ENCODE measurements at regions not wholly inside any gene's neighbourhood (a gene's known extent, or its start where the extent isn't known, plus 50 kb on each side); places are given as distances from the start of the nearest gene placed in this dataset.

- DNase-seq (ENCODE audit: low read depth): no peak
- H3K4me3 ChIP-seq (replicated peaks; ENCODE audit: low read depth, low read length): no peak overlapping the region
- TF ChIP-seq, protein P1, sequence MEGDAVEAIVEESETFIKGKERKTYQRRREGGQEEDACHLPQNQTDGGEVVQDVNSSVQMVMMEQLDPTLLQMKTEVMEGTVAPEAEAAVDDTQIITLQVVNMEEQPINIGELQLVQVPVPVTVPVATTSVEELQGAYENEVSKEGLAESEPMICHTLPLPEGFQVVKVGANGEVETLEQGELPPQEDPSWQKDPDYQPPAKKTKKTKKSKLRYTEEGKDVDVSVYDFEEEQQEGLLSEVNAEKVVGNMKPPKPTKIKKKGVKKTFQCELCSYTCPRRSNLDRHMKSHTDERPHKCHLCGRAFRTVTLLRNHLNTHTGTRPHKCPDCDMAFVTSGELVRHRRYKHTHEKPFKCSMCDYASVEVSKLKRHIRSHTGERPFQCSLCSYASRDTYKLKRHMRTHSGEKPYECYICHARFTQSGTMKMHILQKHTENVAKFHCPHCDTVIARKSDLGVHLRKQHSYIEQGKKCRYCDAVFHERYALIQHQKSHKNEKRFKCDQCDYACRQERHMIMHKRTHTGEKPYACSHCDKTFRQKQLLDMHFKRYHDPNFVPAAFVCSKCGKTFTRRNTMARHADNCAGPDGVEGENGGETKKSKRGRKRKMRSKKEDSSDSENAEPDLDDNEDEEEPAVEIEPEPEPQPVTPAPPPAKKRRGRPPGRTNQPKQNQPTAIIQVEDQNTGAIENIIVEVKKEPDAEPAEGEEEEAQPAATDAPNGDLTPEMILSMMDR (IDR thresholded peaks at IDR 0.05; ENCODE audit: low read length, missing control alignments): no peak
Measured at GRCh38 chr6:156379392-156380289, 397.5 kb upstream of the ARID1B start.

DNA sequence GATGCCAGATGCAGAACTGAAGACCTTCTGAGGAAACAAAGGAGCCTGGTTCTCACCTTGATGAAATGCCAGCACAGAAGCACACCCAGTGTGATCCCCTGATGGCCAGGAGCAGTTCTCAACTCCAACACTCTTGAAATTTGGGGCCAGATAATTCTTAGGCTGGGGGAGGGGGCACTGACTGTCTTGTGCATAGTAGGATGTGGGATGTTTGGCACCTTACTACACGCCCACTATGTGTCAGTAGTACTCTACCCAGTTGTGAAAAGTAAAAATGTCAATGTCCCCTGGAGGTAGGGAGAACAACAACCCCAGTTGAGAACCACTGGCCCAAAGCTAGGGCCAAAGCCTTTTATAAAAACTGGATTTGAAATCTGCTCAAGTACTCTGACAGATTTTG is 398.3 kb upstream of the ARID1B start:
- DNase-seq (ENCODE audit: low read depth): no peak
- TF ChIP-seq, protein P1 (IDR thresholded peaks at IDR 0.05; ENCODE audit: low read length, missing control alignments): no peak

DNA sequence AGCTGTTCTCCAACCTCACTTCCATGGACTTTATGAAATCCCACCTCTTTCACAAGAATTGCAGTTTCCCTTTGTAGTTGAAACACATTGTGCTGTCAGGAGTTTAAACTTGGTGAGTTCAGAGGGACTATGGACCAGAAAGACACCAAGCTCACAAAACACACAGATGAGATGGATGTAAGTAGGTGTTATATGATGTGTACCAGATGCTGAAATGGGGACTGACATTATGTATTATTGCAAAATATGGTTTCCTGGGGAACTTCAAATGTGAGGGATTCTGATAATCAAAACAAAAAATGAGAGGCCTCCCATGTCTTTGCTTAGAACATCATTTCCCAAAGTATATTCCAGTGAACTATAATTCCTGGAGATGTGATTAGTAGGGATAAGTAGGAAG is 401.1 kb upstream of the ARID1B start:
- TF ChIP-seq, protein P1 (IDR thresholded peaks at IDR 0.05; ENCODE audit: low read length, missing control alignments): no peak
- no peak for DNase-seq (ENCODE audit: low read depth)

More for the DNA sequence above, 398.3 kb upstream of the ARID1B start:
- H3K4me3 ChIP-seq (replicated peaks; ENCODE audit: low read depth, low read length): no peak overlapping the region

GRCh38 chr6:156359912-156360311 is 417.3 kb upstream of the ARID1B start:
- no peak for DNase-seq (ENCODE audit: low read depth)
- TF ChIP-seq, protein P1 (IDR thresholded peaks at IDR 0.05; ENCODE audit: low read length, missing control alignments): no peak
- no peak overlapping the region for H3K4me3 ChIP-seq (replicated peaks; ENCODE audit: low read depth, low read length)

More for the DNA sequence above, 401.1 kb upstream of the ARID1B start:
- no peak overlapping the region for H3K4me3 ChIP-seq (replicated peaks; ENCODE audit: low read depth, low read length)

GRCh38 chr6:156352861-156353260 is 424.3 kb upstream of the ARID1B start:
- TF ChIP-seq, protein P1 (IDR thresholded peaks at IDR 0.05; ENCODE audit: low read length, missing control alignments): no peak
- DNase-seq (ENCODE audit: low read depth): no peak
- H3K4me3 ChIP-seq (replicated peaks; ENCODE audit: low read depth, low read length): no peak overlapping the region

- TF ChIP-seq, protein P1 (IDR thresholded peaks at IDR 0.05; ENCODE audit: low read length, missing control alignments): no peak
- no peak for DNase-seq (ENCODE audit: low read depth)
- H3K4me3 ChIP-seq (replicated peaks; ENCODE audit: low read depth, low read length): no peak overlapping the region
Measured at GRCh38 chr6:156351346-156351966, 425.7 kb upstream of the ARID1B start.
